ENCODE measurements at regions not wholly inside any gene's neighbourhood (a gene's known extent, or its start where the extent isn't known, plus 50 kb on each side); places are given as distances from the start of the nearest gene placed in this dataset.

- Histone ChIP-seq H3F3A (ENCODE audit: low read depth) (no peaks in the 10 kb centered on the region), H3K4me1 (ENCODE audit: insufficient read depth, low read length, poor library complexity, severe bottlenecking) (no peaks in the 10 kb centered on the region), H3K36me3 (ENCODE audit: insufficient read depth, low read length) (no peaks in the 10 kb centered on the region), H4K20me1 (ENCODE audit: insufficient read depth, low read length, poor library complexity, severe bottlenecking) (no peaks in the 10 kb centered on the region), H2AFZ (ENCODE audit: low read length) (no peak overlapping the region), H3K79me2 (ENCODE audit: insufficient read depth, low read length) (no peaks in the 10 kb centered on the region), H3K9ac (ENCODE audit: low read depth, low read length, poor library complexity, severe bottlenecking) (no peak overlapping the region), H3K4me2 (ENCODE audit: low read depth, low read length, poor library complexity, severe bottlenecking) (no peak overlapping the region), H3K27me3 (ENCODE audit: insufficient read depth, low read length, poor library complexity, severe bottlenecking) (no peaks in the 10 kb centered on the region), H3K4me3 (ENCODE audit: low read length, poor library complexity, severe bottlenecking) (no peak overlapping the region), H3K9me2 (replicated peaks; ENCODE audit: low read depth, low read length) (no peaks in the 10 kb centered on the region), H3K9me3 (ENCODE audit: insufficient read depth, low read depth, low read length) (no peaks in the 10 kb centered on the region)
- TF ChIP-seq EZH2phosphoT487 (IDR thresholded peaks at IDR 0.05; ENCODE audit: borderline replicate concordance): no peak
- TF ChIP-seq, protein P1, sequence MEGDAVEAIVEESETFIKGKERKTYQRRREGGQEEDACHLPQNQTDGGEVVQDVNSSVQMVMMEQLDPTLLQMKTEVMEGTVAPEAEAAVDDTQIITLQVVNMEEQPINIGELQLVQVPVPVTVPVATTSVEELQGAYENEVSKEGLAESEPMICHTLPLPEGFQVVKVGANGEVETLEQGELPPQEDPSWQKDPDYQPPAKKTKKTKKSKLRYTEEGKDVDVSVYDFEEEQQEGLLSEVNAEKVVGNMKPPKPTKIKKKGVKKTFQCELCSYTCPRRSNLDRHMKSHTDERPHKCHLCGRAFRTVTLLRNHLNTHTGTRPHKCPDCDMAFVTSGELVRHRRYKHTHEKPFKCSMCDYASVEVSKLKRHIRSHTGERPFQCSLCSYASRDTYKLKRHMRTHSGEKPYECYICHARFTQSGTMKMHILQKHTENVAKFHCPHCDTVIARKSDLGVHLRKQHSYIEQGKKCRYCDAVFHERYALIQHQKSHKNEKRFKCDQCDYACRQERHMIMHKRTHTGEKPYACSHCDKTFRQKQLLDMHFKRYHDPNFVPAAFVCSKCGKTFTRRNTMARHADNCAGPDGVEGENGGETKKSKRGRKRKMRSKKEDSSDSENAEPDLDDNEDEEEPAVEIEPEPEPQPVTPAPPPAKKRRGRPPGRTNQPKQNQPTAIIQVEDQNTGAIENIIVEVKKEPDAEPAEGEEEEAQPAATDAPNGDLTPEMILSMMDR (conservative IDR thresholded peaks at IDR 0.05; ENCODE audit: low read length): no peak
Observed at GRCh38 chr9:79073201-79073600, 498.6 kb upstream of the TLE4 start.

- Histone ChIP-seq H3K79me2 (ENCODE audit: insufficient read depth, low read length) (no peaks in the 10 kb centered on the region), H3K27me3 (ENCODE audit: insufficient read depth, low read length, poor library complexity, severe bottlenecking) (no peaks in the 10 kb centered on the region), H2AFZ (ENCODE audit: low read length) (no peak overlapping the region), H3K4me1 (ENCODE audit: insufficient read depth, low read length, poor library complexity, severe bottlenecking) (no peaks in the 10 kb centered on the region), H4K20me1 (ENCODE audit: insufficient read depth, low read length, poor library complexity, severe bottlenecking) (no peaks in the 10 kb centered on the region), H3K9ac (ENCODE audit: low read depth, low read length, poor library complexity, severe bottlenecking) (no peak overlapping the region), H3K4me3 (ENCODE audit: low read length, poor library complexity, severe bottlenecking) (no peak overlapping the region), H3F3A (ENCODE audit: low read depth) (no peaks in the 10 kb centered on the region), H3K4me2 (ENCODE audit: low read depth, low read length, poor library complexity, severe bottlenecking) (no peak overlapping the region), H3K9me3 (ENCODE audit: insufficient read depth, low read depth, low read length) (no peaks in the 10 kb centered on the region), H3K36me3 (ENCODE audit: insufficient read depth, low read length) (no peaks in the 10 kb centered on the region), H3K9me2 (replicated peaks; ENCODE audit: low read depth, low read length) (no peaks in the 10 kb centered on the region)
- TF ChIP-seq, protein P1 (conservative IDR thresholded peaks at IDR 0.05; ENCODE audit: low read length): no peak
- TF ChIP-seq EZH2phosphoT487 (IDR thresholded peaks at IDR 0.05; ENCODE audit: borderline replicate concordance): no peak
Observed at GRCh38 chr9:79080536-79080935, 491.2 kb upstream of the TLE4 start.

DNA sequence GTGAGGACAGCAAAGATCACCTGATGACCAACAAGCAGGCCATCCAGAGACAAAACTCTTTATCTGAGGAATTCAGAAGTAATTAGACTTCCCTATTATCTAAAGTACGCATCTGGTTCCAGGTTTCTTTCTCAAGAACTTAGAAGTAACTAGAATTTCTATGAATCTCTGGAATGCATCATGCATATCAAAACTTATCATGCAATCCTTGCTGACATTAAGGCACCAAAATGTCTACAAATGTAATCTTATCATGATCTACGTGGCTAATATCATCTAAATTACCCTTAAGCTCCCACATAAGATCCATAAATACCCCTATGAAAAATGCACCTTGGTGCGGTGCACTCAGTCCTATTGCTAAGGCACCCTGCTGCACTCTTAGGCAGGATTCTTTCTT lies 488.1 kb upstream of the TLE4 start:
- Histone ChIP-seq H3K79me2 (ENCODE audit: insufficient read depth, low read length) (no peaks in the 10 kb centered on the region), H2AFZ (ENCODE audit: low read length) (no peak overlapping the region), H3F3A (ENCODE audit: low read depth) (no peaks in the 10 kb centered on the region), H3K9me2 (replicated peaks; ENCODE audit: low read depth, low read length) (no peaks in the 10 kb centered on the region), H4K20me1 (ENCODE audit: insufficient read depth, low read length, poor library complexity, severe bottlenecking) (no peaks in the 10 kb centered on the region), H3K4me2 (ENCODE audit: low read depth, low read length, poor library complexity, severe bottlenecking) (no peak overlapping the region), H3K9me3 (ENCODE audit: insufficient read depth, low read depth, low read length) (no peaks in the 10 kb centered on the region), H3K4me3 (ENCODE audit: low read length, poor library complexity, severe bottlenecking) (no peak overlapping the region), H3K9ac (ENCODE audit: low read depth, low read length, poor library complexity, severe bottlenecking) (no peak overlapping the region), H3K4me1 (ENCODE audit: insufficient read depth, low read length, poor library complexity, severe bottlenecking) (no peaks in the 10 kb centered on the region), H3K27me3 (ENCODE audit: insufficient read depth, low read length, poor library complexity, severe bottlenecking) (no peaks in the 10 kb centered on the region), H3K36me3 (ENCODE audit: insufficient read depth, low read length) (no peaks in the 10 kb centered on the region)
- no peak for TF ChIP-seq EZH2phosphoT487 (IDR thresholded peaks at IDR 0.05; ENCODE audit: borderline replicate concordance)
- TF ChIP-seq, protein P1 (conservative IDR thresholded peaks at IDR 0.05; ENCODE audit: low read length): no peak
